GM23338 (cell line): ENCODE measurements at regions not wholly inside any gene's neighbourhood (a gene's known extent, or its start where the extent isn't known, plus 50 kb on each side); places are given as distances from the start of the nearest gene placed in this dataset.

Experiments used
- ATAC-seq: fragments of 200-7000 bp; cut with Tn5 transposase; 3 replicates; pipeline ENCODE4 v1.9.1; 2020
- DNase-seq: peaks from one replicate; pipeline ENCODE4 v3.0.0-alpha.2; 2015; ENCODE audit warnings: low spot score
- H2AFZ ChIP-seq: fragments of 200-600 bp; sonication (generic); 2 replicates; pipeline ENCODE4 v1.8.0; 2016; ENCODE audit warnings: antibody characterized with exemption, mild to moderate bottlenecking, moderate library complexity
- H3F3A ChIP-seq: fragments of 200-600 bp; sonication (generic); replicated peaks from 2 replicates; pipeline ENCODE4 v1.8.0; 2017; ENCODE audit warnings: antibody characterized with exemption, mixed run types, low read depth
- H3K27ac ChIP-seq: fragments of 200-600 bp; sonication (generic); 2 replicates; pipeline ENCODE4 v1.6.1; 2016; ENCODE audit warnings: low read depth
- H3K27me3 ChIP-seq: fragments of 200-600 bp; sonication (generic); 2 replicates; pipeline ENCODE4 v1.8.0; 2016; ENCODE audit warnings: mild to moderate bottlenecking, mixed run types, moderate library complexity; ENCODE audit not compliant: insufficient read depth
- H3K36me3 ChIP-seq: fragments of 200-600 bp; sonication (generic); 2 replicates; pipeline ENCODE4 v1.8.0; 2016; ENCODE audit warnings: mild to moderate bottlenecking; ENCODE audit not compliant: insufficient read depth
- H3K4me1 ChIP-seq: fragments of 200-600 bp; sonication (generic); 2 replicates; pipeline ENCODE4 v1.8.0; 2016; ENCODE audit warnings: mild to moderate bottlenecking, moderate library complexity; ENCODE audit not compliant: insufficient read depth
- H3K4me2 ChIP-seq: fragments of 200-600 bp; sonication (generic); 2 replicates; pipeline ENCODE4 v1.7.1; 2017; ENCODE audit warnings: mixed run types
- H3K4me3 ChIP-seq: fragments of 200-600 bp; sonication (generic); 2 replicates; pipeline ENCODE4 v1.6.1; 2016; ENCODE audit warnings: mixed run types
- H3K79me2 ChIP-seq: fragments of 200-600 bp; sonication (generic); replicated peaks from 2 replicates; pipeline ENCODE4 v1.8.0; 2017; ENCODE audit warnings: mild to moderate bottlenecking; ENCODE audit not compliant: insufficient read depth
- H3K9me2 ChIP-seq: fragments of 200-600 bp; sonication (generic); 2 replicates; pipeline ENCODE4 v1.8.0; 2017; ENCODE audit not compliant: insufficient read depth
- H4K20me1 ChIP-seq: fragments of 200-600 bp; sonication (generic); replicated peaks from 2 replicates; pipeline ENCODE4 v1.8.0; 2017; ENCODE audit warnings: mild to moderate bottlenecking; ENCODE audit not compliant: insufficient read depth
- H3K27ac Mint-ChIP-seq: 2 replicates; pipeline ENCODE4 v1.8.0; 2020; ENCODE audit warnings: inconsistent platforms, mild to moderate bottlenecking, moderate library complexity, mixed read lengths
- H3K27me3 Mint-ChIP-seq: 3 replicates; pipeline ENCODE4 v1.8.0; 2022; ENCODE audit warnings: low read depth, mild to moderate bottlenecking, moderate library complexity, mixed read lengths, inconsistent platforms; ENCODE audit not compliant: insufficient read depth, poor library complexity
- H3K36me3 Mint-ChIP-seq: 3 replicates; pipeline ENCODE4 v1.8.0; 2021; ENCODE audit warnings: low read depth, mild to moderate bottlenecking, inconsistent platforms, moderate library complexity, mixed read lengths
- H3K4me1 Mint-ChIP-seq: 3 replicates; pipeline ENCODE4 v1.8.0; 2020; ENCODE audit warnings: mild to moderate bottlenecking, inconsistent platforms, mixed read lengths
- H3K4me3 Mint-ChIP-seq: 3 replicates; pipeline ENCODE4 v1.8.0; 2021; ENCODE audit warnings: moderate library complexity, mild to moderate bottlenecking, inconsistent platforms, mixed read lengths
- H3K9me3 Mint-ChIP-seq: 3 replicates; pipeline ENCODE4 v1.8.0; 2020; ENCODE audit warnings: moderate library complexity, mild to moderate bottlenecking, inconsistent platforms, mixed read lengths
- CREB1 ChIP-seq: fragments of 250-450 bp; sonication (Bioruptor Pico); IDR thresholded peaks from 2 replicates; pipeline ENCODE4 v1.5.0; 2020; ENCODE audit warnings: low read depth, mild to moderate bottlenecking, moderate library complexity
- EZH2 ChIP-seq: fragments of 200-600 bp; sonication (generic); IDR thresholded peaks from one replicate; pipeline ENCODE4 v1.8.0; 2017; ENCODE audit warnings: antibody characterized with exemption, mild to moderate bottlenecking, low read depth; ENCODE audit not compliant: unreplicated experiment
- EZH2phosphoT487 ChIP-seq: fragments of 200-600 bp; sonication (generic); IDR thresholded peaks from one replicate; pipeline ENCODE4 v1.8.1; 2018; ENCODE audit warnings: antibody characterized with exemption; ENCODE audit not compliant: unreplicated experiment
- JUNB ChIP-seq: IDR thresholded peaks from one replicate; pipeline ENCODE4 v1.6.1; 2016; ENCODE audit warnings: antibody characterized with exemption; ENCODE audit not compliant: unreplicated experiment
- NANOG ChIP-seq: IDR thresholded peaks from 2 replicates; pipeline ENCODE4 v1.6.1; 2016; ENCODE audit warnings: antibody characterized with exemption, borderline replicate concordance
- POLR2AphosphoS5 ChIP-seq: IDR thresholded peaks from 2 replicates; pipeline ENCODE4 v1.6.1; 2016; ENCODE audit warnings: antibody characterized with exemption, low read depth
- REST ChIP-seq: IDR thresholded peaks from one replicate; pipeline ENCODE4 v1.6.1; 2018; ENCODE audit warnings: antibody characterized with exemption; ENCODE audit not compliant: unreplicated experiment
- STAT1 ChIP-seq: IDR thresholded peaks from one replicate; pipeline ENCODE4 v1.6.1; 2016; ENCODE audit warnings: antibody characterized with exemption; ENCODE audit not compliant: unreplicated experiment
- ZNF114 ChIP-seq: fragments of 250-450 bp; sonication (Bioruptor Pico); IDR thresholded peaks from 2 replicates; pipeline ENCODE4 v1.5.0; 2020; ENCODE audit warnings: mild to moderate bottlenecking, moderate library complexity
- ZNF331 ChIP-seq: fragments of 250-450 bp; sonication (Bioruptor Pico); IDR thresholded peaks from 2 replicates; pipeline ENCODE4 v1.5.0; 2020; ENCODE audit warnings: low read depth, mild to moderate bottlenecking, moderate library complexity
- ZNF462 ChIP-seq: fragments of 250-450 bp; sonication (Bioruptor Pico); IDR thresholded peaks from 2 replicates; pipeline ENCODE4 v1.5.0; 2020; ENCODE audit warnings: mild to moderate bottlenecking, moderate library complexity
- TF ChIP-seq, protein P1 (sequence below): IDR thresholded peaks from 2 replicates; pipeline ENCODE4 v1.6.1; 2016; ENCODE audit warnings: antibody characterized with exemption
- TF ChIP-seq, protein P2 (sequence below), 2 experiments: fragments of 200-600 bp in 1 of 2; sonication (generic) in 1 of 2; conservative IDR thresholded peaks; 2 replicates each; pipeline versions ENCODE4 v1.5.1 to v1.6.1; 2016 to 2017; ENCODE audit warnings: antibody characterized with exemption in 2 of 2, low read depth in 2 of 2, mild to moderate bottlenecking in 2 of 2, moderate library complexity in 1 of 2

GRCh38 chr13:20350382-20350763 lies 118.3 kb upstream of the GJB6 start:
- Histone ChIP-seq H3K27ac (no peak overlapping the region), H3K4me3 (no peak overlapping the region), H3F3A (no peaks in the 10 kb centered on the region), H3K4me2 (no peak overlapping the region), H3K79me2 (no peaks in the 10 kb centered on the region), H3K4me1 (no peaks in the 10 kb centered on the region), H4K20me1 (no peaks in the 10 kb centered on the region), H3K9me2 (no peaks in the 10 kb centered on the region), H3K27me3 (no peaks in the 10 kb centered on the region), H3K36me3 (no peaks in the 10 kb centered on the region), H2AFZ (no peak overlapping the region)
- TF ChIP-seq CREB1 (CRISPR knock-in tag) (no peak), REST (no peak), JUNB (no peak), STAT1 (no peak), ZNF114 (CRISPR knock-in tag) (no peak), EZH2 (no peak), POLR2AphosphoS5 (no peak), NANOG (no peak), EZH2phosphoT487 (no peak), ZNF462 (no peak), ZNF331 (CRISPR knock-in tag) (no peak)
- TF ChIP-seq, protein P1, sequence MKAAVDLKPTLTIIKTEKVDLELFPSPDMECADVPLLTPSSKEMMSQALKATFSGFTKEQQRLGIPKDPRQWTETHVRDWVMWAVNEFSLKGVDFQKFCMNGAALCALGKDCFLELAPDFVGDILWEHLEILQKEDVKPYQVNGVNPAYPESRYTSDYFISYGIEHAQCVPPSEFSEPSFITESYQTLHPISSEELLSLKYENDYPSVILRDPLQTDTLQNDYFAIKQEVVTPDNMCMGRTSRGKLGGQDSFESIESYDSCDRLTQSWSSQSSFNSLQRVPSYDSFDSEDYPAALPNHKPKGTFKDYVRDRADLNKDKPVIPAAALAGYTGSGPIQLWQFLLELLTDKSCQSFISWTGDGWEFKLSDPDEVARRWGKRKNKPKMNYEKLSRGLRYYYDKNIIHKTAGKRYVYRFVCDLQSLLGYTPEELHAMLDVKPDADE: no peak
- TF ChIP-seq, protein P2, sequence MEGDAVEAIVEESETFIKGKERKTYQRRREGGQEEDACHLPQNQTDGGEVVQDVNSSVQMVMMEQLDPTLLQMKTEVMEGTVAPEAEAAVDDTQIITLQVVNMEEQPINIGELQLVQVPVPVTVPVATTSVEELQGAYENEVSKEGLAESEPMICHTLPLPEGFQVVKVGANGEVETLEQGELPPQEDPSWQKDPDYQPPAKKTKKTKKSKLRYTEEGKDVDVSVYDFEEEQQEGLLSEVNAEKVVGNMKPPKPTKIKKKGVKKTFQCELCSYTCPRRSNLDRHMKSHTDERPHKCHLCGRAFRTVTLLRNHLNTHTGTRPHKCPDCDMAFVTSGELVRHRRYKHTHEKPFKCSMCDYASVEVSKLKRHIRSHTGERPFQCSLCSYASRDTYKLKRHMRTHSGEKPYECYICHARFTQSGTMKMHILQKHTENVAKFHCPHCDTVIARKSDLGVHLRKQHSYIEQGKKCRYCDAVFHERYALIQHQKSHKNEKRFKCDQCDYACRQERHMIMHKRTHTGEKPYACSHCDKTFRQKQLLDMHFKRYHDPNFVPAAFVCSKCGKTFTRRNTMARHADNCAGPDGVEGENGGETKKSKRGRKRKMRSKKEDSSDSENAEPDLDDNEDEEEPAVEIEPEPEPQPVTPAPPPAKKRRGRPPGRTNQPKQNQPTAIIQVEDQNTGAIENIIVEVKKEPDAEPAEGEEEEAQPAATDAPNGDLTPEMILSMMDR (conservative IDR thresholded peaks at IDR 0.05; ENCODE audit: low read depth in 2 of 2): no peak
- H3K9me3 Mint-ChIP-seq: no peaks in the 10 kb centered on the region
- peaks cover 6% of the 10 kb centered on the region for H3K27me3 Mint-ChIP-seq
- no peak overlapping the region for H3K27ac Mint-ChIP-seq
- ATAC-seq: peak; percentile 45
- DNase-seq: no peak
- H3K36me3 Mint-ChIP-seq: no peaks in the 10 kb centered on the region
- H3K4me1 Mint-ChIP-seq: peaks cover 13% of the 10 kb centered on the region
- H3K4me3 Mint-ChIP-seq: no peak overlapping the region
